NCI-H2196 treated with DMSO at 0.1 percent for 48 hours (cell line): ENCODE measurements at regions not wholly inside any gene's neighbourhood (a gene's known extent, or its start where the extent isn't known, plus 50 kb on each side); places are given as distances from the start of the nearest gene placed in this dataset.
A peak's percentile ranks its signal among the peaks of the same experiment; 100 is the strongest.
"Not testable (repeated sequence)": the region's sequence is repeated elsewhere in the genome, so short reads cannot be mapped to it uniquely, and the experiment has no call there.

Experiments
- DNase-seq: peaks from one replicate; lab custom pipeline; 2025; ENCODE audit not compliant: unreplicated experiment; lab: John Stamatoyannopoulos, UW

- DNase-seq: no peak
Measured at GRCh38 chr11:56883371-56883987, 105.2 kb upstream of the OR5AK2 start.

- no peak for DNase-seq
Measured at GRCh38 chr11:56876621-56877275, 112.0 kb upstream of the OR5AK2 start.

GRCh38 chr11:56855217-56855616, 106.7 kb upstream of the OR9G4 start:
- no peak for DNase-seq

GRCh38 chr11:56852131-56852530, 103.6 kb upstream of the OR9G4 start:
- no peak for DNase-seq

GRCh38 chr11:56849852-56850251, 101.4 kb upstream of the OR9G4 start:
- no peak for DNase-seq

GRCh38 chr11:56849250-56849649, 100.8 kb upstream of the OR9G4 start:
- no peak for DNase-seq

- no peak for DNase-seq
Measured at GRCh38 chr11:56848141-56848809, 99.8 kb upstream of the OR9G4 start.

- no peak for DNase-seq
Measured at GRCh38 chr11:56846631-56847576, 98.4 kb upstream of the OR9G4 start.

- DNase-seq: no peak
Measured at GRCh38 chr11:56845121-56845732, 96.7 kb upstream of the OR9G4 start.

GRCh38 chr11:56843816-56844215, 95.3 kb upstream of the OR9G4 start:
- no peak for DNase-seq

- DNase-seq: no peak
Measured at GRCh38 chr11:56842814-56843794, 94.6 kb upstream of the OR9G4 start.

GRCh38 chr11:56841210-56841810, 92.8 kb upstream of the OR9G4 start:
- peak; percentile 6 for DNase-seq

GRCh38 chr11:56827357-56827756, 78.9 kb upstream of the OR9G4 start:
- DNase-seq: not testable (repeated sequence)

GRCh38 chr11:56819916-56820315, 71.4 kb upstream of the OR9G4 start:
- DNase-seq: no peak

- DNase-seq: no peak
Measured at GRCh38 chr11:56817661-56818060, 69.2 kb upstream of the OR9G4 start.

GRCh38 chr11:56816259-56816658, 67.8 kb upstream of the OR9G4 start:
- DNase-seq: no peak

- no peak for DNase-seq
Measured at GRCh38 chr11:56808326-56808725, 59.8 kb upstream of the OR9G4 start.

GRCh38 chr11:56799691-56800210, 51.3 kb upstream of the OR9G4 start:
- no peak for DNase-seq
